A549 (cell line): ENCODE measurements at regions not wholly inside any gene's neighbourhood (a gene's known extent, or its start where the extent isn't known, plus 50 kb on each side); places are given as distances from the start of the nearest gene placed in this dataset.

Experiments used
- HDAC2 ChIP-seq: fragments of 200-600 bp; sonication (generic); IDR thresholded peaks from 2 replicates; pipeline ENCODE4 v1.6.1; 2016
- NR3C1 ChIP-seq: fragments of >200 bp; sonication (Bioruptor Twin); formaldehyde crosslinking; IDR thresholded peaks from 3 replicates; pipeline ENCODE4 v1.6.1; 2017
- PHF8 ChIP-seq: fragments of 200-600 bp; sonication (generic); IDR thresholded peaks from 2 replicates; pipeline ENCODE4 v1.6.1; 2016; ENCODE audit warnings: low read depth, mild to moderate bottlenecking, antibody characterized with exemption, moderate library complexity, borderline replicate concordance
- POLR2A ChIP-seq: IDR thresholded peaks from 2 replicates; pipeline ENCODE4 v1.6.1; 2012; ENCODE audit warnings: mild to moderate bottlenecking, low read length
- RAD21 ChIP-seq, 2 experiments: fragments of >200 bp in 1 of 2; sonication (Bioruptor Twin) in 1 of 2; formaldehyde crosslinking in 1 of 2; IDR thresholded peaks in 1 of 2; conservative IDR thresholded peaks in 1 of 2; 2 replicates in 1 of 2; 3 replicates in 1 of 2; pipeline ENCODE4 v1.6.1; 2012 to 2018; ENCODE audit warnings: inconsistent platforms in 1 of 2
- TF ChIP-seq, protein P1 (sequence below): fragments of >200 bp; sonication (Bioruptor Twin); formaldehyde crosslinking; IDR thresholded peaks from 3 replicates; pipeline ENCODE4 v1.5.1; 2016
- TF ChIP-seq, protein P2 (sequence below): fragments of 200-600 bp; sonication (generic); IDR thresholded peaks from 2 replicates; pipeline ENCODE4 v1.6.1; 2016; ENCODE audit warnings: antibody characterized with exemption, mild to moderate bottlenecking, moderate library complexity
- TF ChIP-seq, protein P3 (sequence below): fragments of >200 bp; sonication (Bioruptor Twin); formaldehyde crosslinking; IDR thresholded peaks from 3 replicates; pipeline ENCODE4 v1.6.1; 2016

DNA sequence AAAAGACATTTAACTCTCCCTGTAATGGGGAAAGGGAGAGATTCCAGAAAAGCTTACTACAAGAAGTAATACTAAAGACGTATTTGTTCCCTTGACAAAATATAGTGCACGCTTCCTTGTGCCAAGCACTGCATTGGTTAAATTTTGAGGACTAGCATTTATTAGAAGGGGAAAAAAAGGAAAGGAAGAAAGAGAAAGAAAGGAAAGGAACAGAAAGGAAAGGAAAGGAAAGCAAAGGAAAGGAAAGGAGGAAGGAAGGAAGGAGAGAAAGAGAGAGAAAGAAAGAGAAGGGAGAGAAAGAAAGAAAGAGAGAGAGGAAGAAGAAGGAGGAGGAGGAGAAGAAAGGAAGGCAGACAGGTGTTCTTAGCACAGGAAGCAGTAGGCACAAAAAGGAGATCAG lies 110.1 kb upstream of the CDH6 start:
- TF ChIP-seq, protein P1, sequence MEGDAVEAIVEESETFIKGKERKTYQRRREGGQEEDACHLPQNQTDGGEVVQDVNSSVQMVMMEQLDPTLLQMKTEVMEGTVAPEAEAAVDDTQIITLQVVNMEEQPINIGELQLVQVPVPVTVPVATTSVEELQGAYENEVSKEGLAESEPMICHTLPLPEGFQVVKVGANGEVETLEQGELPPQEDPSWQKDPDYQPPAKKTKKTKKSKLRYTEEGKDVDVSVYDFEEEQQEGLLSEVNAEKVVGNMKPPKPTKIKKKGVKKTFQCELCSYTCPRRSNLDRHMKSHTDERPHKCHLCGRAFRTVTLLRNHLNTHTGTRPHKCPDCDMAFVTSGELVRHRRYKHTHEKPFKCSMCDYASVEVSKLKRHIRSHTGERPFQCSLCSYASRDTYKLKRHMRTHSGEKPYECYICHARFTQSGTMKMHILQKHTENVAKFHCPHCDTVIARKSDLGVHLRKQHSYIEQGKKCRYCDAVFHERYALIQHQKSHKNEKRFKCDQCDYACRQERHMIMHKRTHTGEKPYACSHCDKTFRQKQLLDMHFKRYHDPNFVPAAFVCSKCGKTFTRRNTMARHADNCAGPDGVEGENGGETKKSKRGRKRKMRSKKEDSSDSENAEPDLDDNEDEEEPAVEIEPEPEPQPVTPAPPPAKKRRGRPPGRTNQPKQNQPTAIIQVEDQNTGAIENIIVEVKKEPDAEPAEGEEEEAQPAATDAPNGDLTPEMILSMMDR: no peak
- TF ChIP-seq POLR2A (no peak), HDAC2 (no peak), RAD21 (conservative IDR thresholded peaks at IDR 0.05 in 1 of 2, IDR thresholded peaks at IDR 0.05 in 1 of 2) (no peak), PHF8 (no peak), NR3C1 (no peak)
- TF ChIP-seq, protein P2, sequence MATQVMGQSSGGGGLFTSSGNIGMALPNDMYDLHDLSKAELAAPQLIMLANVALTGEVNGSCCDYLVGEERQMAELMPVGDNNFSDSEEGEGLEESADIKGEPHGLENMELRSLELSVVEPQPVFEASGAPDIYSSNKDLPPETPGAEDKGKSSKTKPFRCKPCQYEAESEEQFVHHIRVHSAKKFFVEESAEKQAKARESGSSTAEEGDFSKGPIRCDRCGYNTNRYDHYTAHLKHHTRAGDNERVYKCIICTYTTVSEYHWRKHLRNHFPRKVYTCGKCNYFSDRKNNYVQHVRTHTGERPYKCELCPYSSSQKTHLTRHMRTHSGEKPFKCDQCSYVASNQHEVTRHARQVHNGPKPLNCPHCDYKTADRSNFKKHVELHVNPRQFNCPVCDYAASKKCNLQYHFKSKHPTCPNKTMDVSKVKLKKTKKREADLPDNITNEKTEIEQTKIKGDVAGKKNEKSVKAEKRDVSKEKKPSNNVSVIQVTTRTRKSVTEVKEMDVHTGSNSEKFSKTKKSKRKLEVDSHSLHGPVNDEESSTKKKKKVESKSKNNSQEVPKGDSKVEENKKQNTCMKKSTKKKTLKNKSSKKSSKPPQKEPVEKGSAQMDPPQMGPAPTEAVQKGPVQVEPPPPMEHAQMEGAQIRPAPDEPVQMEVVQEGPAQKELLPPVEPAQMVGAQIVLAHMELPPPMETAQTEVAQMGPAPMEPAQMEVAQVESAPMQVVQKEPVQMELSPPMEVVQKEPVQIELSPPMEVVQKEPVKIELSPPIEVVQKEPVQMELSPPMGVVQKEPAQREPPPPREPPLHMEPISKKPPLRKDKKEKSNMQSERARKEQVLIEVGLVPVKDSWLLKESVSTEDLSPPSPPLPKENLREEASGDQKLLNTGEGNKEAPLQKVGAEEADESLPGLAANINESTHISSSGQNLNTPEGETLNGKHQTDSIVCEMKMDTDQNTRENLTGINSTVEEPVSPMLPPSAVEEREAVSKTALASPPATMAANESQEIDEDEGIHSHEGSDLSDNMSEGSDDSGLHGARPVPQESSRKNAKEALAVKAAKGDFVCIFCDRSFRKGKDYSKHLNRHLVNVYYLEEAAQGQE: no peak
- TF ChIP-seq, protein P3, sequence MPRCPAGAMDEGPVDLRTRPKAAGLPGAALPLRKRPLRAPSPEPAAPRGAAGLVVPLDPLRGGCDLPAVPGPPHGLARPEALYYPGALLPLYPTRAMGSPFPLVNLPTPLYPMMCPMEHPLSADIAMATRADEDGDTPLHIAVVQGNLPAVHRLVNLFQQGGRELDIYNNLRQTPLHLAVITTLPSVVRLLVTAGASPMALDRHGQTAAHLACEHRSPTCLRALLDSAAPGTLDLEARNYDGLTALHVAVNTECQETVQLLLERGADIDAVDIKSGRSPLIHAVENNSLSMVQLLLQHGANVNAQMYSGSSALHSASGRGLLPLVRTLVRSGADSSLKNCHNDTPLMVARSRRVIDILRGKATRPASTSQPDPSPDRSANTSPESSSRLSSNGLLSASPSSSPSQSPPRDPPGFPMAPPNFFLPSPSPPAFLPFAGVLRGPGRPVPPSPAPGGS: no peak
